Erythroblast (primary cell): ENCODE measurements at regions not wholly inside any gene's neighbourhood (a gene's known extent, or its start where the extent isn't known, plus 50 kb on each side); places are given as distances from the start of the nearest gene placed in this dataset.

Experiments used
- GATA1 ChIP-seq: IDR thresholded peaks from 2 replicates; pipeline ENCODE4 v1.6.1; 2011; ENCODE audit warnings: low read depth, mild to moderate bottlenecking, control low read depth, low read length, moderate library complexity
- POLR2A ChIP-seq: IDR thresholded peaks from 2 replicates; pipeline ENCODE4 v1.6.1; 2011; ENCODE audit warnings: mild to moderate bottlenecking, low read length

DNA sequence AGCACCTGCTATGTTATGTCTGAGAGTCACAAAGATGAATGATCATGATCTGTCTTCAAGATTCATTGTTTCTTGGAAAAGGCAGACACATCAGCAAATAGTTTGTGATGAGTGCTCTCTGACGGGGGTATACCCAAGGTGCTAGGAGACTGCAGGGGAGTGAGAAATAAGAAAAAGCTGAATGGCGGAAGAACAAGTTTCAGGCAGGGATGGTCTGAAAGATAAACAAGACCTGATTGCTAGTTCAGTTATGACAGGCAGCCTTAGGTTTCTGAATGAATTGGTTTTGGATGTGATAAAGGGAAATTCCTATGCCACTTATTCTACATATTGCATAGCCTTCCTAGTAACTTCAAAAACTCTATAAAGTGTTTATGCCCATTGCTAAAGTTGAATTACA, 327.0 kb upstream of the DKK2 start:
- no peak for TF ChIP-seq POLR2A
- no peak for TF ChIP-seq GATA1
